SK-N-SH treated with all-trans-retinoic acid at 6 μM for 48 hours (cell line): ENCODE measurements at regions not wholly inside any gene's neighbourhood (a gene's known extent, or its start where the extent isn't known, plus 50 kb on each side); places are given as distances from the start of the nearest gene placed in this dataset.

Experiments
- ATAC-seq: fragments of 200-7000 bp; cut with Tn5 transposase; 3 replicates; pipeline ENCODE4 v1.9.1; 2020; ENCODE audit warnings: mild to moderate bottlenecking, moderate library complexity
- ARNTL ChIP-seq: fragments of 450-650 bp; formaldehyde crosslinking; IDR thresholded peaks from 2 replicates; pipeline ENCODE4 v1.5.0; 2020; ENCODE audit warnings: low read depth, mild to moderate bottlenecking, moderate library complexity, borderline replicate concordance
- BACH2 ChIP-seq: fragments of 250-450 bp; sonication (Bioruptor Pico); IDR thresholded peaks from 2 replicates; pipeline ENCODE4 v1.9.0; 2021; ENCODE audit warnings: mild to moderate bottlenecking, borderline replicate concordance
- CSDC2 ChIP-seq: fragments of 250-450 bp; sonication (Bioruptor Pico); IDR thresholded peaks from 2 replicates; pipeline ENCODE4 v1.5.0; 2020; ENCODE audit warnings: mild to moderate bottlenecking, moderate library complexity
- ESRRG ChIP-seq: fragments of 250-450 bp; sonication (Bioruptor Pico); IDR thresholded peaks from 2 replicates; pipeline ENCODE4 v1.6.1; 2021; ENCODE audit warnings: mild to moderate bottlenecking
- GLIS3 ChIP-seq: fragments of 250-450 bp; sonication (Bioruptor Pico); IDR thresholded peaks from 2 replicates; pipeline ENCODE4 v1.5.0; 2020; ENCODE audit warnings: mild to moderate bottlenecking, moderate library complexity
- ISL1 ChIP-seq: fragments of 250-450 bp; sonication (Bioruptor Pico); IDR thresholded peaks from 2 replicates; pipeline ENCODE4 v2.1.2; 2022; ENCODE audit warnings: mild to moderate bottlenecking, moderate library complexity
- OSR1 ChIP-seq: fragments of 250-450 bp; sonication (Bioruptor Pico); IDR thresholded peaks from 2 replicates; pipeline ENCODE4 v1.8.0; 2022; ENCODE audit warnings: moderate library complexity, mild to moderate bottlenecking, inconsistent platforms
- PATZ1 ChIP-seq: fragments of 250-450 bp; sonication (Bioruptor Pico); IDR thresholded peaks from 2 replicates; pipeline ENCODE4 v1.8.0; 2020; ENCODE audit warnings: mild to moderate bottlenecking, moderate library complexity, borderline replicate concordance
- POU6F1 ChIP-seq: fragments of 250-450 bp; sonication (Bioruptor Pico); IDR thresholded peaks from 2 replicates; pipeline ENCODE4 v1.8.0; 2021; ENCODE audit warnings: low read depth, mild to moderate bottlenecking, moderate library complexity, borderline replicate concordance
- PPARA ChIP-seq: fragments of 250-450 bp; sonication (Bioruptor Pico); IDR thresholded peaks from 2 replicates; pipeline ENCODE4 v1.5.0; 2020; ENCODE audit warnings: mild to moderate bottlenecking, borderline replicate concordance
- RARB ChIP-seq: fragments of 250-450 bp; sonication (Bioruptor Pico); IDR thresholded peaks from 2 replicates; pipeline ENCODE4 v1.8.0; 2021; ENCODE audit warnings: mild to moderate bottlenecking, moderate library complexity
- SNAI2 ChIP-seq: fragments of 250-450 bp; sonication (Bioruptor Pico); IDR thresholded peaks from 2 replicates; pipeline ENCODE4 v1.5.0; 2020; ENCODE audit warnings: mild to moderate bottlenecking, moderate library complexity
- TCF4 ChIP-seq: fragments of 250-450 bp; sonication (Bioruptor Pico); IDR thresholded peaks from 2 replicates; pipeline ENCODE4 v1.8.0; 2021; ENCODE audit warnings: mild to moderate bottlenecking, moderate library complexity, borderline replicate concordance
- TOX ChIP-seq: fragments of 250-450 bp; sonication (Bioruptor Pico); IDR thresholded peaks from 2 replicates; pipeline ENCODE4 v1.8.0; 2021; ENCODE audit warnings: mild to moderate bottlenecking, moderate library complexity, borderline replicate concordance
- TSHZ2 ChIP-seq: fragments of 250-450 bp; sonication (Bioruptor Pico); IDR thresholded peaks from 2 replicates; pipeline ENCODE4 v1.5.0; 2020; ENCODE audit warnings: mild to moderate bottlenecking, moderate library complexity
- ZC3H10 ChIP-seq: fragments of 250-450 bp; sonication (Bioruptor Pico); IDR thresholded peaks from 2 replicates; pipeline ENCODE4 v1.5.1; 2021; ENCODE audit warnings: mild to moderate bottlenecking, moderate library complexity
- ZFP3 ChIP-seq: fragments of 250-450 bp; sonication (Bioruptor Pico); IDR thresholded peaks from 2 replicates; pipeline ENCODE4 v1.5.0; 2020; ENCODE audit warnings: mild to moderate bottlenecking, moderate library complexity
- ZFP30 ChIP-seq: fragments of 450-650 bp; formaldehyde crosslinking; IDR thresholded peaks from 2 replicates; pipeline ENCODE4 v1.5.0; 2022; ENCODE audit warnings: mild to moderate bottlenecking, moderate library complexity
- ZNF565 ChIP-seq: fragments of 450-650 bp; formaldehyde crosslinking; conservative IDR thresholded peaks from 2 replicates; pipeline ENCODE4 v1.5.0; 2020; ENCODE audit warnings: low read depth, mild to moderate bottlenecking, moderate library complexity
- ZNF70 ChIP-seq: fragments of 450-650 bp; formaldehyde crosslinking; IDR thresholded peaks from 2 replicates; pipeline ENCODE4 v1.5.0; 2020; ENCODE audit warnings: mild to moderate bottlenecking, moderate library complexity
- ZNF8 ChIP-seq: fragments of 450-650 bp; formaldehyde crosslinking; IDR thresholded peaks from 2 replicates; pipeline ENCODE4 v1.5.0; 2020; ENCODE audit warnings: mild to moderate bottlenecking, moderate library complexity
- TF ChIP-seq, protein P1 (sequence below): fragments of 250-450 bp; sonication (Bioruptor Pico); IDR thresholded peaks from 2 replicates; pipeline ENCODE4 v1.5.1; 2020; ENCODE audit warnings: low read depth, mild to moderate bottlenecking, moderate library complexity
- TF ChIP-seq, protein P2 (sequence below): fragments of 250-450 bp; sonication (Bioruptor Pico); IDR thresholded peaks from 2 replicates; pipeline ENCODE4 v1.5.1; 2021; ENCODE audit warnings: mild to moderate bottlenecking, moderate library complexity

GRCh38 chr11:112732031-112732430 lies 229.2 kb upstream of the NCAM1 start:
- TF ChIP-seq ZNF70 (no peak), SNAI2 (CRISPR knock-in tag) (no peak), GLIS3 (no peak), ISL1 (no peak), TCF4 (CRISPR knock-in tag) (no peak), POU6F1 (no peak), ZNF8 (CRISPR knock-in tag) (no peak), RARB (CRISPR knock-in tag) (no peak), ZNF565 (CRISPR knock-in tag) (no peak), ZC3H10 (CRISPR knock-in tag) (no peak), CSDC2 (no peak), ZFP30 (CRISPR knock-in tag) (no peak), BACH2 (CRISPR knock-in tag) (no peak), ARNTL (CRISPR knock-in tag) (no peak), PATZ1 (CRISPR knock-in tag) (no peak), TSHZ2 (no peak), TOX (no peak)
- TF ChIP-seq, protein P1, sequence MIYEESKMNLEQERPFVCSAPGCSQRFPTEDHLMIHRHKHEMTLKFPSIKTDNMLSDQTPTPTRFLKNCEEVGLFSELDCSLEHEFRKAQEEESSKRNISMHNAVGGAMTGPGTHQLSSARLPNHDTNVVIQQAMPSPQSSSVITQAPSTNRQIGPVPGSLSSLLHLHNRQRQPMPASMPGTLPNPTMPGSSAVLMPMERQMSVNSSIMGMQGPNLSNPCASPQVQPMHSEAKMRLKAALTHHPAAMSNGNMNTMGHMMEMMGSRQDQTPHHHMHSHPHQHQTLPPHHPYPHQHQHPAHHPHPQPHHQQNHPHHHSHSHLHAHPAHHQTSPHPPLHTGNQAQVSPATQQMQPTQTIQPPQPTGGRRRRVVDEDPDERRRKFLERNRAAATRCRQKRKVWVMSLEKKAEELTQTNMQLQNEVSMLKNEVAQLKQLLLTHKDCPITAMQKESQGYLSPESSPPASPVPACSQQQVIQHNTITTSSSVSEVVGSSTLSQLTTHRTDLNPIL (CRISPR knock-in tag): no peak
- ATAC-seq: no peak

DNA sequence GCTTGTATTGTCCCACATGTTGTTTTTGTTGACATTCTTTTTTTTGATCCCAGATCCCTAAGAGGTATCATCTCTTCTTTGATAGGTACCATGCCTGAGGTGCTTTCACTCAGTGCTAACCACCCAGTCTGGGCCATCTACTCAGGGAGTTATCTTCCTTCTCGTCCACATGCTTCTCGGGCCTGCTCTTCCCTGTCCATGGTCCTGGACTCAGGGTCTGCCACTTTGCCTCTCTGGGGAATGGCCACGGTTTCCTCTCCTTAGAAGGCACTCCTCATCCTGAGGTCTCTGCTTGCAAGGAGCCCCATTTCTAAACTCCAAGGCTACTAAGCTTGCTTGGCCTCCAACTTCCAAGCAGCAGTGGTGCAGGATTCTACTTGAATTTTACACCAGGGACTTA lies 227.0 kb upstream of the NCAM1 start:
- no peak for TF ChIP-seq ESRRG (CRISPR knock-in tag)
- peak; percentile 85 for ATAC-seq

DNA sequence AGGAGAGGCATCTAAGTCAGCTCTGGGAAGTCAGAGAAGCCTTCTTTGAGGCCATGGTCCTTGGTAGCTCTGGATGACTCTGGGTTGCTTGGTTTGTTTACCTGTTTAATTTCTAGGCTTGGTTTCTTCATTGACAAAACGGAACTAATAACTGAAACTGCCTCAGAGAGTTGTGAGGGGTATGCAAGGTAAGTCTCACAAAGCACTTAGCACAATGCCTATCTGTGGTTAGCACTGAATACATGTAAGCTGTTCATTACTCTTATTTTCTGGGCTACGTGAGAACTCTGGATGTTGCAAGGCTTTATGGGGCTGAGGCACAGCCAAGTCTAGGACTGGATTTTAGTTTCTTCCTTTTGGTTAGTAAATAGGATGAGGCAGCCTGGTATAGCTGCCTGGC lies 225.8 kb upstream of the NCAM1 start:
- no peak for TF ChIP-seq ISL1
- TF ChIP-seq ESRRG (CRISPR knock-in tag): no peak
- no peak for TF ChIP-seq ZNF8 (CRISPR knock-in tag)
- TF ChIP-seq, protein P1 (CRISPR knock-in tag): no peak
- no peak for TF ChIP-seq RARB (CRISPR knock-in tag)
- no peak for TF ChIP-seq POU6F1
- TF ChIP-seq ZFP30 (CRISPR knock-in tag): no peak
- no peak for TF ChIP-seq ZC3H10 (CRISPR knock-in tag)
- TF ChIP-seq CSDC2: no peak
- no peak for TF ChIP-seq BACH2 (CRISPR knock-in tag)
- TF ChIP-seq ARNTL (CRISPR knock-in tag): no peak
- TF ChIP-seq ZNF70: no peak
- TF ChIP-seq ZNF565 (CRISPR knock-in tag): no peak
- no peak for TF ChIP-seq ZFP3
- TF ChIP-seq TOX: no peak
- TF ChIP-seq TCF4 (CRISPR knock-in tag): no peak
- no peak for TF ChIP-seq PPARA (CRISPR knock-in tag)
- TF ChIP-seq, protein P2, sequence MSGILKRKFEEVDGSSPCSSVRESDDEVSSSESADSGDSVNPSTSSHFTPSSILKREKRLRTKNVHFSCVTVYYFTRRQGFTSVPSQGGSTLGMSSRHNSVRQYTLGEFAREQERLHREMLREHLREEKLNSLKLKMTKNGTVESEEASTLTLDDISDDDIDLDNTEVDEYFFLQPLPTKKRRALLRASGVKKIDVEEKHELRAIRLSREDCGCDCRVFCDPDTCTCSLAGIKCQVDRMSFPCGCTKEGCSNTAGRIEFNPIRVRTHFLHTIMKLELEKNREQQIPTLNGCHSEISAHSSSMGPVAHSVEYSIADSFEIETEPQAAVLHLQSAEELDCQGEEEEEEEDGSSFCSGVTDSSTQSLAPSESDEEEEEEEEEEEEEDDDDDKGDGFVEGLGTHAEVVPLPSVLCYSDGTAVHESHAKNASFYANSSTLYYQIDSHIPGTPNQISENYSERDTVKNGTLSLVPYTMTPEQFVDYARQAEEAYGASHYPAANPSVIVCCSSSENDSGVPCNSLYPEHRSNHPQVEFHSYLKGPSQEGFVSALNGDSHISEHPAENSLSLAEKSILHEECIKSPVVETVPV (CRISPR knock-in tag): no peak
- TF ChIP-seq PATZ1 (CRISPR knock-in tag): no peak
- TF ChIP-seq OSR1: no peak
- no peak for ATAC-seq
